ENCODE measurements at regions not wholly inside any gene's neighbourhood (a gene's known extent, or its start where the extent isn't known, plus 50 kb on each side); places are given as distances from the start of the nearest gene placed in this dataset.

DNA sequence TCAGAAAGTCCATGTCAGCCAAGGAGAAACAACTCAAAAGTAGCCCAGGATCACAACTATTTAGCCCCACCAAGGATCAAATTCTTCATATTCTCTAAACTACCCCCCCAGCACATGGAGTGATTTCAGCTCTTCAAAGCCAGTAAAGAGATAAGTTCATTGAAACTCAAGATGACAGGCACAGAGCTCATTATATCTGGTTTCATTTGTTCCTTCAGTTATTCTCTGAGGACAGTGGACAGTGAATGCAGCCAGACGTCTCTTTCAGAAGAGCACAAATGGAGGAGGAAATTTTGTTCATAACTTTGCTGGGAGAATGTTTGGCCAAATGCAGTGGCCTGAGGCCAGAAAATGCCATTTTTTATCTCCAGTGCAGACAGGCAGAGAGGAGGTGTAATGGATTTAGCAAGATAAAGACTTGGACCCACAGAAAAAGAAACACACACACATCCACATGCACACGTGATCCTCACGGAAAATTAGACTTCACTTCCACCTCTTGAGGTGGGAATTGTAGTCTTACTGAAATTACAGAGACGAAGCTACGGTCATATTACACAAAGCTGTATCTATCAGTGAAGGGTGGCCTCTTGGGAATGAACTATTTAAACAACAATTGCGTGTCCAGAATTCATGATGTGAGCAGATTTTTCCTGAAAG, 64.6 kb downstream of the HES1 start:
- peaks cover 6% of the 10 kb centered on the region for H3K4me1 ChIP-seq
- H3K36me3 ChIP-seq (replicated peaks in 1 of 2; ENCODE audit: insufficient read depth in 1 of 2, low read depth in 2 of 2), result no peaks in the 10 kb centered on the region

DNA sequence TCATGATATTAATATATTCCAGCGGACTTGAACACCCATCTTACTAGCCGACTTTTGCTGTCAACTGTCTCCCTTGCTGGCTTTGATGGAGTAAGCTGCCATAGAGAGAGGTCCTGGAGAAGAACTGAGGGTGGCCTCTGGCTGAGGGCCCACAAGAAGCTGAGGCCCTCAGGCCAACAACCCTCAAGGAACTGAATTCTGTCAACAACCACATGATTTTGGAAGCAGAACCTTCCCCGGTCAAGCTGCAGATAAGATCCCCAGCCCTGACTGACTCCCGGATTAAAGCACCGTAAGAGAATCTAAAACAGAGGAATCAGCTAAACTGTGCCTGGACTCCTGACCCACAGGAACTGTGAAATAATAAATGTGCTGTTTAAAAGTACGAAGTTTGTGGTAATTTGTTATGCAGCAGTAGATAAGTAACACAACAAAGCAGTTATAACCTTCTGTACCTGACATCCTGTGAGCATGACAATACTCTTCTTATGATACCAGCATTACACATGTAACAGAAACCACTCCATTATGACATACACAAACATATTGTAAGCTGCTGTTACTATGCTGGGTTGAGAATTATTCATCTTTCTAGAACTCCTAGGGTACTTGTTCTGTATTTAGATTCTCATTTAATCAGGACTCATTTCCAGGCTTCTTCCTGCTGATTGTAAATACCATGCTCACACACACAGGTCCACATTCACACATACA, 66.2 kb downstream of the HES1 start:
- ATAC-seq (no peak), DNase-seq (no peak)
- Histone ChIP-seq H3K4me1 (peaks cover 19% of the 10 kb centered on the region), H3K27me3 (no peaks in the 10 kb centered on the region), H3K4me3 (no peak overlapping the region), H3K27ac (no peak overlapping the region), H3K36me3 (replicated peaks in 1 of 2; ENCODE audit: insufficient read depth in 1 of 2, low read depth in 2 of 2) (no peaks in the 10 kb centered on the region), H3K9me3 (no peaks in the 10 kb centered on the region)
- WGBS, 2 donors, result 79 to 81% methylated on average over 6 of the region's 6 CpGs
- TF ChIP-seq, protein P1, sequence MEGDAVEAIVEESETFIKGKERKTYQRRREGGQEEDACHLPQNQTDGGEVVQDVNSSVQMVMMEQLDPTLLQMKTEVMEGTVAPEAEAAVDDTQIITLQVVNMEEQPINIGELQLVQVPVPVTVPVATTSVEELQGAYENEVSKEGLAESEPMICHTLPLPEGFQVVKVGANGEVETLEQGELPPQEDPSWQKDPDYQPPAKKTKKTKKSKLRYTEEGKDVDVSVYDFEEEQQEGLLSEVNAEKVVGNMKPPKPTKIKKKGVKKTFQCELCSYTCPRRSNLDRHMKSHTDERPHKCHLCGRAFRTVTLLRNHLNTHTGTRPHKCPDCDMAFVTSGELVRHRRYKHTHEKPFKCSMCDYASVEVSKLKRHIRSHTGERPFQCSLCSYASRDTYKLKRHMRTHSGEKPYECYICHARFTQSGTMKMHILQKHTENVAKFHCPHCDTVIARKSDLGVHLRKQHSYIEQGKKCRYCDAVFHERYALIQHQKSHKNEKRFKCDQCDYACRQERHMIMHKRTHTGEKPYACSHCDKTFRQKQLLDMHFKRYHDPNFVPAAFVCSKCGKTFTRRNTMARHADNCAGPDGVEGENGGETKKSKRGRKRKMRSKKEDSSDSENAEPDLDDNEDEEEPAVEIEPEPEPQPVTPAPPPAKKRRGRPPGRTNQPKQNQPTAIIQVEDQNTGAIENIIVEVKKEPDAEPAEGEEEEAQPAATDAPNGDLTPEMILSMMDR (IDR thresholded peaks at IDR 0.05), result no peak
- TF ChIP-seq POLR2A (IDR thresholded peaks at IDR 0.05), result no peak
- intact Hi-C loops (cut with DNase I), result no loop called here

More for the DNA sequence above, 64.6 kb downstream of the HES1 start:
- TF ChIP-seq, protein P1 (IDR thresholded peaks at IDR 0.05), result no peak
- TF ChIP-seq POLR2A (IDR thresholded peaks at IDR 0.05), result no peak
- intact Hi-C loops (cut with DNase I), result no loop called here
- ATAC-seq, result no peak
- Histone ChIP-seq H3K27ac (peak overlapping the region in 1 of 4 donors; percentile 10), H3K27me3 (no peaks in the 10 kb centered on the region), H3K4me3 (no peak overlapping the region), H3K9me3 (no peaks in the 10 kb centered on the region)
- 53 to 56% methylated on average over 6 of the region's 6 CpGs for WGBS, 2 donors
- DNase-seq, result no peak

DNA sequence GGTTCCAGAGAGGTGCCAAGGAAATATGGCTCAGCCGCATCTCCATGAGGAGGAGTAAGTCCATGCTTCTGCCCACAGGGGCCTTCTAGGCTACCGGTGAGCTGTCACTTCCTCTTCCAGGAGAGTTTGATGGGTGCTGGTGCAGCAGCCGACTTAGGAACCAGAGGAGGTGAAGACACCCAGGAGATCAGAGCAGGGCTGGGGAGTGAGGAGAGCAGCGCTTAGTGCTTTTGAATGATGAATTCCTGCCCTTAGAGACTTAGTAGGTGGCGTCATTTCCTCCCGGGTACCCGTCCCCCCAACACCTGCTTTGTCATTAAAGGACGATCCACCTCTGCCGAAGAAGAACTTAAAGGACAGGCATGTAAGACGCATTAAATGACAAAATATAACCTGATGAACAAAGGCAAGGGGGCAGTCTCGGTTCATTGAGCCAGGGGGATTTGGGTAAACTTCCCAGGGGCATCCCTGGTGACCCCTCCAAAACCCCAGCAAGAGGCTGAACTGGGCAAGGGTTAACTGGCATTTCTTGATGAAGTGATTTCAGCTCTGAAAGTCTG, 67.6 kb downstream of the HES1 start:
- 68 to 78% methylated on average over 11 of the region's 11 CpGs for WGBS, 2 donors

DNA sequence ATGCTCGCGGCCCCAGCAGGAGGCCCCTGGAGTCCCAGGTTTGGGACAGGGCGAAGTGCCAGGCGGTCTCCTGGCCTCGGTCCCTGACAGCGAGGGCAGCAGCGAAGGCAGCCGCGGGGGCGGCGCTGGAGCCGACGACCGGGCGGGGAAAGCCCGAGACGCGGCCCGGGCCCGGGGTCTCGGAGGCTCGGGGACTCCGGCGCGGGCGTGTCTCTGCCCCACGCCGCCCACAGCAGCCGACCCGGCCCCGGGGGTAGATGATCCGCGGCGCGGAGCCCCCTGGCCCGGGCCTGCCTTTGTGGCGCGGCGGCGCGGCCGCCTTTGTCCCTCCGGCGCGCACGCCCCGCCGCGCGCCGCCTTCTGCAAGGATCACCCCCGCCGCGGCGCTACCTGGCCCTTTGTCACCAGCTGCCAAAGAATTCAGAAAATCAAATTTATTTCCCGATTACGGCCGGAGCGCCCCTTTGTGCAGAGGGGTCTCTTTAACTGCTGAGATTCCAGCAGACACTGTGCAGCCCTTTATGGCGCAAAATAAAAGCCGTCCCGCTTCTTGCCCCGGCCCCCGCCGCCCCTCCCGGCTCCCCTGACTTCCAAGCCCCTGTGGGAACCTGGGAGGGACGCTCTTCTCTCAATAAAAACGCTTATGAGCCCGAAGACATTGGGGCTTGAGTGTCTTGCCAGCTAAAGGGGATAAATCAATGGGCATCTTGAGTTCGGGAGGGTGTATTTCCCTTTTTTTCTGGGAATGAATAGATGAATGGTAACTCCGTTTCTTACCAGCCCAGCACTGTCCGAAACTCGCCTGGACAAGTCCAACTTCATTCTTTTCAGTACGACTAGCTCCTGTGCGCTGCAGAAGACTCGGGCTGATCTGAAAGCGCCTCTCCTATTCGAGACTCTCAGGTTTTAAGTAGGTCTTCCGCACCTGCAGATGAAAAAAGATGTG, 68.4 kb downstream of the HES1 start:
- no peak for ATAC-seq
- no peaks in the 10 kb centered on the region for H3K36me3 ChIP-seq (replicated peaks in 1 of 2; ENCODE audit: insufficient read depth in 1 of 2, low read depth in 2 of 2)
- peak in 2 of 4 donors; percentile 26 to 42 for DNase-seq
- TF ChIP-seq, protein P1 (IDR thresholded peaks at IDR 0.05), result no peak
- TF ChIP-seq POLR2A (IDR thresholded peaks at IDR 0.05), result no peak
- H3K4me1 ChIP-seq, result peaks cover 19% of the 10 kb centered on the region
- peak overlapping the region in 3 of 4 donors; percentile 37 to 59 (median 45) for H3K27ac ChIP-seq
- WGBS, 2 donors, result 23 to 41% methylated on average over 34 to 68 of the region's 79 CpGs
- intact Hi-C loops (cut with DNase I), result no loop called here
- H3K9me3 ChIP-seq, result no peaks in the 10 kb centered on the region
- no peaks in the 10 kb centered on the region for H3K27me3 ChIP-seq
- H3K4me3 ChIP-seq, result no peak overlapping the region

More for the DNA sequence above, 67.6 kb downstream of the HES1 start:
- no peaks in the 10 kb centered on the region for H3K27me3 ChIP-seq
- intact Hi-C loops (cut with DNase I), result no loop called here
- H3K4me1 ChIP-seq, result peaks cover 19% of the 10 kb centered on the region
- H3K27ac ChIP-seq, result peak overlapping the region in 1 of 4 donors; percentile 45
- no peak for DNase-seq
- H3K9me3 ChIP-seq, result no peaks in the 10 kb centered on the region
- no peaks in the 10 kb centered on the region for H3K36me3 ChIP-seq (replicated peaks in 1 of 2; ENCODE audit: insufficient read depth in 1 of 2, low read depth in 2 of 2)
- TF ChIP-seq, protein P1 (IDR thresholded peaks at IDR 0.05), result no peak
- TF ChIP-seq POLR2A (IDR thresholded peaks at IDR 0.05), result no peak
- no peak overlapping the region for H3K4me3 ChIP-seq
- no peak for ATAC-seq

Data from body of pancreas (tissue), 4 donors.